ENCODE measurements at regions not wholly inside any gene's neighbourhood (a gene's known extent, or its start where the extent isn't known, plus 50 kb on each side); places are given as distances from the start of the nearest gene placed in this dataset.
A peak's percentile ranks its signal among the peaks of the same experiment; 100 is the strongest.

DNA sequence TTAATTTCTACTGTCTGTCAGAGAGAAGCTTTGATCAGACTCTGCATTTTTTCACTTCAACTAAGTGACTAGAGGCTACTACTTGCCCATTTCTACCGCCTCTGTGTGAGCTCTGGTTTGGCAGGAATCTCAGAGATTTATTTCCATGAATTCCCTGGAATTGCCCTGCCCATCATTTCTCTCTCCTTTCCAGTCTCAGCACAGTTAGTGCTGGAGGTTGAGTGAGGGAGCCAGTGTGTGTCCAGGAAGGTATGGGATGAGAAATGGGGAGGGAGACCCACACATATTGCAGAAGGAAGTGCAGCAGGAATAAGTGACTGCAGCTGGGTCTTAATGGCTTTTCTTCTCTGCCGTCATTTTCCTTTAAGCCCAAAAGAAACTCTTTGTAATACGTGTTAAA lies 443.1 kb upstream of the ZNF462 start:
- intact Hi-C loops (cut with DNase I), result no loop called here
- H3K36me3 ChIP-seq, result no peaks in the 10 kb centered on the region
- H3K9me3 ChIP-seq, result no peaks in the 10 kb centered on the region
- H3K4me3 ChIP-seq (replicated peaks in 1 of 3), result no peak overlapping the region
- no peaks in the 10 kb centered on the region for H3K4me1 ChIP-seq
- DNase-seq, result no peak
- no peak overlapping the region for H3K27ac ChIP-seq
- WGBS, 2 donors, result 77 to 86% methylated on average over 3 of the region's 3 CpGs
- no peak for TF ChIP-seq POLR2A (IDR thresholded peaks at IDR 0.05)
- TF ChIP-seq CTCF (IDR thresholded peaks at IDR 0.05), result peak in 1 of 6 experiments; percentile 4
- H3K27me3 ChIP-seq, result no peaks in the 10 kb centered on the region

DNA sequence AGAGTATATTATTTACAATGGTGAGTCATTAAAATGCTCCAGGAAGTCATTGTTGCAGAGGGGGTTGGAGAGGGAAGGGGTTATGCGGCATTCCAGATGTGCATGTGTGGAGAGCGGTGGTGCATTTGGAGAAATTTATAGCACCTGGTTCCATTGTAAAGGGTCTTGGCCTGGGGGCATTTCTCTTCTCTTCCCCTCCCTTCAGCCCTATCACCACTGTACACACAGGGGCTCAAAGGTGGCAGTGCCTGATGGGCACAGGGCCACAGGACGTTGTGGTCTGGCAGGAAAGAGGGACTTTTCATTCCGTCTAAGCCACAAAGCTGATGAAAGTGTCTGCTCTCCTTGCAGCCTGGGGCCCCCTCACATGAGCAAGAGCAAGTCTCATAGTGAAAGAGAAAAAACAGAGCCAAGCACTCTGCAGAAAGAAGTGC lies 442.4 kb upstream of the ZNF462 start:
- intact Hi-C loops (cut with DNase I), result no loop called here
- WGBS, 2 donors, result 36 to 39% methylated on average over 4 of the region's 4 CpGs
- Histone ChIP-seq H3K27me3 (no peaks in the 10 kb centered on the region), H3K4me3 (replicated peaks in 1 of 3) (no peak overlapping the region), H3K36me3 (no peaks in the 10 kb centered on the region), H3K27ac (no peak overlapping the region), H3K4me1 (no peaks in the 10 kb centered on the region), H3K9me3 (no peaks in the 10 kb centered on the region)
- no peak for DNase-seq
- TF ChIP-seq POLR2A (IDR thresholded peaks at IDR 0.05) (no peak), CTCF (IDR thresholded peaks at IDR 0.05) (no peak)

DNA sequence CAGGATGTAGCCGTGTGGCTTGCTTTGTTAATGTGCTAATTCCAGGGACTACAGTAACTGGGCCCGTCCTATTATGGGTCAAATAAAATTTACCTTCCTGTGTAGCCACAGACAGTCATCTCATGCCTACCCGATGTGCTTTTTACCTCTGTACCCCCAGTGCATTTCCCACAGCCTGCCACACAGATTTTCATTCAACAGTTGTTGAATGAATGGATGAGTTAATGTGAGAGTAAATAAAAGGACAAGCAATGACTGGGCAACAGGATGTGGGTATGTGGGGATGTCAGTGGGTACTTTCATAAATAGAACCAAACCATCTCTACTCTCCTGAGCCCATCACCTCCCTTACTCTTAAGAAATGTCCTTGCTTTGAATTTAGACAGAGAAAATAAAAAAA lies 441.2 kb upstream of the ZNF462 start:
- no peak for TF ChIP-seq CTCF (IDR thresholded peaks at IDR 0.05)
- H3K36me3 ChIP-seq, result no peaks in the 10 kb centered on the region
- H3K4me3 ChIP-seq (replicated peaks in 1 of 3), result no peak overlapping the region
- DNase-seq, result no peak
- no peak overlapping the region for H3K27ac ChIP-seq
- intact Hi-C loops (cut with DNase I), result no loop called here
- H3K4me1 ChIP-seq, result no peaks in the 10 kb centered on the region
- 85 to 90% methylated on average over 3 of the region's 3 CpGs for WGBS, 2 donors
- no peaks in the 10 kb centered on the region for H3K9me3 ChIP-seq
- no peaks in the 10 kb centered on the region for H3K27me3 ChIP-seq

- Histone ChIP-seq H3K27me3 (no peaks in the 10 kb centered on the region), H3K4me1 (no peaks in the 10 kb centered on the region), H3K4me3 (replicated peaks in 1 of 3) (no peak overlapping the region), H3K36me3 (no peaks in the 10 kb centered on the region), H3K27ac (no peak overlapping the region), H3K9me3 (no peaks in the 10 kb centered on the region)
- TF ChIP-seq POLR2A (IDR thresholded peaks at IDR 0.05), result no peak
- no peak for TF ChIP-seq CTCF (IDR thresholded peaks at IDR 0.05)
- 83 to 85% methylated on average over 2 of the region's 2 CpGs for WGBS, 2 donors
- no peak for DNase-seq
- intact Hi-C loops (cut with DNase I), result no loop called here
Observed at GRCh38 chr9:106423575-106423974, 439.4 kb upstream of the ZNF462 start.

DNA sequence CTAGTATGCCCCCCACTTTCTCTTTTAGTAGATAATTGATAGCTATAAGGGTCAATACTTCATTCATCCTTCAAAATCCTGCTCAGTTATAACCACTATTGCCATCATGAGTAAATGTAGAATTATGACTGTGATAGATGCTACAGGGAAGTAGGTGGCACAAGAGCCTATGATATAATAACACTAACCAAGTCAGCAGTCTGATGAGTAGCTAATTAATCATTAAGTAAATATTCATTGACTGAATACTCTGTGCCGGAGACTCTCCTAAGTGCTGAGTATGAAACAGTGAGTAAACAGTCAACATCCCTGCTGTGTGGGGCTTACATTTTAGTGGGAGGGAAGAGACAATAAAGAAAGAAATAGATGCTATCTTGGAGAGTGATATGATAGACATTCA lies 430.3 kb upstream of the ZNF462 start:
- H3K4me3 ChIP-seq (replicated peaks in 1 of 3), result no peak overlapping the region
- no peak for DNase-seq
- no peaks in the 10 kb centered on the region for H3K27me3 ChIP-seq
- H3K4me1 ChIP-seq, result no peaks in the 10 kb centered on the region
- TF ChIP-seq CTCF (IDR thresholded peaks at IDR 0.05), result no peak
- no peak for TF ChIP-seq POLR2A (IDR thresholded peaks at IDR 0.05)
- WGBS, 2 donors, result 92 to 95% methylated on average over 1 of the region's 1 CpG
- no peak overlapping the region for H3K27ac ChIP-seq
- no peaks in the 10 kb centered on the region for H3K36me3 ChIP-seq
- no peaks in the 10 kb centered on the region for H3K9me3 ChIP-seq
- intact Hi-C loops (cut with DNase I), result no loop called here
